ENCODE measurements at regions not wholly inside any gene's neighbourhood (a gene's known extent, or its start where the extent isn't known, plus 50 kb on each side); places are given as distances from the start of the nearest gene placed in this dataset.

- no peak for DNase-seq (ENCODE audit: low read depth)
Observed at GRCh38 chr2:226526716-226527115, 272.9 kb downstream of the IRS1 start.

GRCh38 chr2:226524381-226524843 lies 275.2 kb downstream of the IRS1 start:
- no peak for DNase-seq (ENCODE audit: low read depth)

DNA sequence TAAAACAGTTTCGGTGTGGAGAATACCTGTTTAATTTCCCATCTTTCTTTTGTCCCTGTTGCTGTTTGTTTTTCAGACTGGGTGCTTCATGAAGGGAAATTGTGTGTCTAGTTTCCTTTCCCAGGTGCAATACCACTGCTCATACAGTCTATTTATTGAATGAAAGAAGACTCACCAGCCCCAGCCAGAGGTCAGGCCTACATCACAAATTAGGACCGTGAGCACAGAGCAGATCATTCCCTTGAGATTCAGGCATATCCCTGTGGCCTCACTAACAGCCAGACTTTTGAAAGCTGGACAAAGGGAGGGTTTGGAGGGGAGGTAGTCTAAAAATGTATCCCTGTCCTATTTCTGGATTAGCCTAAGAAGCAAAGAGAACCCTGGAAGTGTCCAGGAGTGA lies 278.9 kb downstream of the IRS1 start:
- no peak for DNase-seq (ENCODE audit: low read depth)

- DNase-seq (ENCODE audit: low read depth) = no peak
Observed at GRCh38 chr2:226515344-226516055, 284.1 kb downstream of the IRS1 start.

GRCh38 chr2:226514895-226515294 lies 284.7 kb downstream of the IRS1 start:
- no peak for DNase-seq (ENCODE audit: low read depth)

GRCh38 chr2:226511311-226511710 lies 288.3 kb downstream of the IRS1 start:
- no peak for DNase-seq (ENCODE audit: low read depth)

DNA sequence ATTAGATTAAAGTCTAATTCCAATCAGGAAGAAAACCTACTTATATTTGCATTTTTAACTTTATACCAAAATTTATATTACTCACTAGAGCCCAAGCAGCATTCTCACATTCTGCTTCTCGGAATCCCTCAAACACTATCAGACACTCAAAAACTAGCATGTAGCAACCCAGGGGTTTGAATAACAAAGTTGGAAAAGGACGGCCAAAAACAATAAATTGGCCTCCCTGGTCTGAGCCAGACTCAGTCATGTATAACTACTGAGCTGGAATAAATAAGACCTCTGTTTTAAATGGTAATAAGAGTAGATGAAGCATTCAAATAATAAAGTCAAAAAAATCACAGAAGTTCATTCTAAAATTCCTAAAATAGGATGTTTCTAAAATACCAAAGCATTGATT lies 290.9 kb downstream of the IRS1 start:
- no peak for DNase-seq (ENCODE audit: low read depth)

DNA sequence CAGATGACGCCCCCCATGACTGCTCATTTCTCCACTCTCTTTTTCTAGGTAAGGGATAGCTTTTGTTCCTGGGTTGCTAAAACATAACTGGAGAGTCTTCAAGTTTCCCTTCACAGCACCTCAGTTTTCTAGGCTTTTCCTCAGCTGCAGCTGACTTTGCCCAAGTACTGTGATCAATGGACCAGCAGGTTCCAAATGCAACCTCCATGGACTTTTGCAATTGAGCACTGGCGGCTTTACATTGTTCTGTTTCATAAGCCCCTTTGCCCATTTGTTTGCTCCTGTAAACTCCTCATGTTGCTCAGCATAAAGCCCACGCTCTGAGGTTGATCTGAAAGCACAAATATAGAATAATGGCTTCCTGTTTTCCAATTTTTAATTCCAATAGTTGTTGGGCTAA lies 291.6 kb downstream of the IRS1 start:
- DNase-seq (ENCODE audit: low read depth) = no peak

GRCh38 chr2:226497146-226497909 lies 302.3 kb downstream of the IRS1 start:
- no peak for DNase-seq (ENCODE audit: low read depth)

GRCh38 chr2:226496273-226496550 lies 303.4 kb downstream of the IRS1 start:
- DNase-seq (ENCODE audit: low read depth) = no peak

DNA sequence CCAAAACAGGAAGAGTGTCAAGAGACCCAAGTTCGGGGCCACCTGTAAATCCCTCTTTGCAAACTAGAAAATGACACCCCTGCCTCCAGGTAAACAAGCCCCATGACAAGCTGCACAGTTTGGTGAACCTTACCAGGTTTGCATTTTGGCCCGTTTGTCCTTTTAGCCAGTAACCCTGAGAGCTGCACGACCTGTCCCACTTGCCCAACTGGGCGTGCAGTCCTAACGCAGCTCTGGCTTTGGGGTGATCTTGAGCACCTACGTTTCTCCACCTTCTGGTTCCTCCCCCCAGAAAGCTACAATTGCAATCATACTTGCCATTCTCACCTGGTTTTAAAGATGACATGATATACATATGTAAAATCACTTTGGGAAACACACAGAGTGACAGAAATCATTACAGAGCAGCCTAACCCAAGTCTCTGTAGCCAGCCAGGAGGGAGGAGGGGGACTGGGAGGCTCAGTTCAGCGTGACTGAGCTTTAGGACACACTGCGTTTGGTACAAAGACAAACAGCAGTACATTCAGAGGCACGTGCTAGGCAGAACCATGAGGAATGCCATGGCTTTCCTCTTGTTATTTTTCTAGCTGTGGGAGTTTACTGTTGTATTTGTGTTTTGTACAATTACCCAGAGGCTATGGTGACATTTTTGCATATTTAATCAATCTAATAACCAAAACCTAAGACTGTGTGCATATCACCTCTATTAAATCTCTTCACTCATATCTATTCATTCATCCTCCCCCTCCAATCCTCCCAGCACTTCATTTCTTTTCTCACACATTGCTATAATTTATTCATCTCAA lies 304.0 kb downstream of the IRS1 start:
- no peak for DNase-seq (ENCODE audit: low read depth)

GRCh38 chr2:226491112-226491511 lies 308.5 kb downstream of the IRS1 start:
- no peak for DNase-seq (ENCODE audit: low read depth)

- DNase-seq (ENCODE audit: low read depth) = no peak
Observed at GRCh38 chr2:226489775-226490541, 309.7 kb downstream of the IRS1 start.

- no peak for DNase-seq (ENCODE audit: low read depth)
Observed at GRCh38 chr2:226488034-226488433, 311.6 kb downstream of the IRS1 start.

- DNase-seq (ENCODE audit: low read depth) = no peak
Observed at GRCh38 chr2:226487573-226487972, 312.0 kb downstream of the IRS1 start.

DNA sequence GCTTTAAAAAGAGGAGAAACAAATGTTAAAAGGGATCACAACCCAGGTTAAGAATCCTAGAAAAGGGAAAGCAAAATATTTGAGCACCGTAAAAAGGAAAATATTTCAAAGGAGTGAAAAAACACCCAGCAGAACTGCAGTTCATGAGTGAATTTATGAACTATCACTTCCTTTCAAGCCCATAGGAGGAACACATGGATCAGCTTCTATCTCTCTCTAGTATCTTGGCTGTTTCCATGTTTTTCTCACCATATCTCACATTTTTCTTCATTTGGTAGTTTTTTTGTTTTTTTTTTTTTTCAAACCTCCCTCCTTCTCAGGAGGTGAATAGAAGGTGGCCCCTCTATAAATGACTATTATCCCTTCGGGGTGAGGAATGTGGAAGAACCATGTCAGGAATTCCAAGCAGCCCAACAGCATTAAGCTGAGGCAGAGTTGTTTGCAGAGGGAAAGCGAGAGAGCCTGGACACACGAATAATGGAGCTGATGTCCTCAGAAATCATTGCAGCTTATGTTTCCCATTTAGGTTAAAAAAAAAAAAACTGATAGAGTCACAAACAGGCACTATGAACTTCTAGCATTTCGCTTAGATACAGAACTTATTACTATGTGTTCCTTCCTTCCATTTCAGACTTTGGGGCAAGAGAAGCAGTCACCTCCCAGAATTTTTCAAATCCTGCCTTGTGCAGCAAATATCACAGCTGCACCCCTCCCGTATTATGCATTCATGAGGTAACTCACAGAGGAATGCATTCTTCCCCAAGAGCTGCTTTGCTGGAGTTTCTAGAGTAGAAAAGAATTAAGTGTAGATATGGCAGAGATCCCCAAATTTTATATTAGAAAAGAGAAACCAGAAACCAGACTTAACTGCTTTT lies 315.6 kb downstream of the IRS1 start:
- DNase-seq (ENCODE audit: low read depth) = no peak

DNA sequence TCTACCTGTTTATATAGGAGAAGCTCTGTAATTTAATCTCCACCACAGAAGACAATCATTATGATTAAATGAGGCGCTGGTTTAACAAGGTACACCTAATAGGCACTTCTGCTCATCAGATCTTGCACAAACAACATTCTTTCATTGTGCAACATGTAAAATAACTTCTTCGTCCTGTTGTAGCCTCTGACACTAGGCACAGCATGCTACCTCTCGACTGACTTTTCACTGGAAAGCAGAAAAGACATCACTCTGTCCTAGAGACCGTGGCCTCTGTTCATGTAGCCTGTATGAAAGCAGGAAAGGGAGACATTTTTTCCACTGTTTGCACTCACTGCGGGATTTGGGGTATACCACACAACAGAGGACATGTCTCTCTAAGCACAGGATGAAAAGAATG lies 316.5 kb downstream of the IRS1 start:
- no peak for DNase-seq (ENCODE audit: low read depth)

- no peak for DNase-seq (ENCODE audit: low read depth)
Observed at GRCh38 chr2:226478109-226478809, 321.4 kb downstream of the IRS1 start.

GRCh38 chr2:226477221-226478108 lies 322.2 kb downstream of the IRS1 start:
- no peak for DNase-seq (ENCODE audit: low read depth)

DNA sequence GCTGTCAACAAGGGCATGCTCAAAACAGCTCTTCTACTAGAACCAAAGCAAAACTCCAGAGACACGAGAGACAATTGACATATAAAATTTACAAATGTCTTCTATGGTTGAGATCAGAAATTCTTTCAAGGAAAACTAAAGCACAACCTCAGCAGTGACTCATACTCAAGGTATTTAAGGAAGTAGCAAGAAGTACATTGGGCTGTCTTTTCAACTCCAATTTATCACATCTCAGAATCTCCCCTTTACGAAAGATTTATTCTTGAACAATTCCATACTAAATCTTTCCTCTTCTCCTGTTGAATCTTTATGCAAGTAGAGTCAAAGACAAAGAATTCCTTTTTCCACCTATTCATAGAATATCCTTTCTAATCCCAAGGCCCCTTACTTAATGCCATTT lies 324.0 kb downstream of the IRS1 start:
- DNase-seq (ENCODE audit: low read depth) = no peak

Data from stimulated activated CD8-positive, alpha-beta memory T cell treated with anti-CD3 and anti-CD28 coated beads, Interleukin-12 subunit alpha, Interleukin-12 subunit beta, amount 100 ng/mL, for 4 hours (primary cell).